HG03342 (cell line): ENCODE measurements at regions not wholly inside any gene's neighbourhood (a gene's known extent, or its start where the extent isn't known, plus 50 kb on each side); places are given as distances from the start of the nearest gene placed in this dataset.
"Not testable (repeated sequence)": the region's sequence is repeated elsewhere in the genome, so short reads cannot be mapped to it uniquely, and the experiment has no call there.

Experiments
- ATAC-seq: cut with Tn5 transposase; IDR thresholded peaks from one replicate; pipeline ENCODE4 v1.9.1; 2021; ENCODE audit warnings: mild to moderate bottlenecking, moderate library complexity; ENCODE audit not compliant: unreplicated experiment

DNA sequence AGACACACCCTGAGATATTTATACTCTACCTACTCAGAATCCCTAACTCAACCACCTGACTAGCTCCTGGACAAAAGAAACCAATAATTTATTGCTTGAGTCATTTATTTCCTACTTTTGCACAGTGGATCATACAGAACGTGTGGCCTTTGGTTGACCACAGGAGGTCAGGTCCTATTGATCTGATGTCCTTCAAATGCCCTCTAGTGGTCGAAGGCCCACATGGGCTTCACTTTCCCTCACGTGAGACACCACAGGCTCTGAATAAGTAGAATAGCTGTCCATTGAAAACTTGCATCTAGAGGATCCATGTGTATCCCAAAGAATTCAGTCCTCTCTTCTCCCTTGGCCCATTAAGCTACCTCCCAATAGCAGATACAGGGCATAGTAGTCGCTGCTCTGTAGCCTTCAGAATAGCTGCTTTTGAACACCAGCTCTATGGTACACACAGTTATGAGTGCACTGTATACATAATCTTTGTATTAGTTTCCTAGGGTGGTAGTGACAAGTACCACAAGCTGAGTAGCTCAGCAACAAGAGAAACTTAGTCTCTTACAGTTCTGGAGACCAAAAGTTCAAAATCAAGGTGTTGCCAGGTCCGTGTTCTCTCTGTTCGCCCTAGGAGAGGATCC lies 177.6 kb upstream of the SMARCA2 start:
- no peak for ATAC-seq

DNA sequence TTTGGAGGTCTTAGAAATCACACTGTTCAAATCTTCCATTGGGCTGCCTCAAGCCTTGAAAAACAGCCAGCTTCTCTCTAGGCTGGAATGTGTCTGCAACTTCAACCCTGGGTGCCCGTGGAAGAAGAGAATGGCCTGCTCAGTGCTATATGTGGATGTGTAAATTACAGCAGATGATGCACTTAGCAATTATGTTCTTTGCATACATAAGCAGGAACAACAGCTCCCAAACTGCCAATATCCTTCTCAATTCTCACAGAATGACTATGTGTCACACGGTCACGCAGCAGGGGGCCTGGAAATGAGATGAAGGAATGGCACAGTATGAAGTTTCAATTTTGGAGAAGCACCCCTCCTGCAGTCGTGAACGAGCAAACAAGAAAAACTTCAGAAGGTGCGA lies 175.2 kb upstream of the SMARCA2 start:
- ATAC-seq: no peak

DNA sequence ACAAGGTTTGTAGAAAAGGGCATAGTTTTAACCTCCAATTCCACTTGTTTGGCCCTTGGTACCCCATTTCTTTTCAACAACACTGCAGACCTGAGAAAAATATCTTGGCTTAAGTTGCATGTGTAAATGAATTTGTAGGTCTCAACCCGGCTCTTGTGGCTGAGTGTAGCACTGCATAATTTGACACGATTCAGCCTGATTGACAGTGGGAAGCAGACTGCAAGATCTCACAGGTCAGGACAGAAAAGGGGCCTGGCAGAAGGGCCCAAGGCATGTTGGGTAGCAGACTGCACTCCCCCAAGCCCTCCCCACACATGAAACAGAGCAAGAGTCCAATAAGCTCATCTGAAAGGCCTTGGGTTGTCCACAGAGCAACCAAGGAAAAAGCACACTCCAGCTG lies 169.7 kb upstream of the SMARCA2 start:
- ATAC-seq: no peak

DNA sequence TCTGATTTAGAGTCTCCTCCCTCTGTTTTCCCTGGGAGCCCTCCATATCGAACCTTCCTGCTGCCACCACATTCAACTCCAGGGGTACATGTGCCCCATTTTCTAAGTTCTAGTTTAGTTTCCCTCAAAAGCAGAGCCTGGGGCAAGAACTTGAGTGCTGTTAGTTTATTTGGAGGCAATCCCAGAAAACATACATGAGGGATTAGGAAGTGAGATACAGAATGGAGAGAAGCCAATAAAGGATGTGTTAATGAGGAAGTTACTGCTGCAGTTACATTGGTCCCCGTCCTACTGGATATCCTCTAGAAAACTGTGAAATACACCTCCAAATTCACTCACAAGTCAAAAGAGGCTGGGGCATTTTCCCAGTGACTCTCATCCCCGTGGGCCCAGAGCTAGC lies 159.4 kb upstream of the SMARCA2 start:
- ATAC-seq: no peak

DNA sequence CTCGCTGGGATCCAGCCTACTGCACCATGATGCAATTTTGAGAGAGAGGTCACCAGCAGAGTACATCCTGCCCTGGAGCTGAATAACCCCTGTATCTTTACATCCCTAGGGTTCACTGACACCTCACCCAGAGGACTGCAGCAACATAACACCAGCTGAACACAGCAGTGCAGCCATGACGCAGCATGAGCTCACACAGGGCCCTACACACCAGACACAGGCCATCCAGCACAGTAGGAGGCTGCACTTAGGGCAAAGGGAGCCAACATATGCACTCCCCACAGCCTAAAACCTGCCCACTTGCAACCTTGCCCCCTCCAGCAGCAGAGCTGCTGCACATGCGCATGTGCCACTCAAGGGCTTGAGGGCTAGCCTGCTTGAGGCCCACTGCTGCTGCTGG lies 157.3 kb upstream of the SMARCA2 start:
- ATAC-seq: no peak

DNA sequence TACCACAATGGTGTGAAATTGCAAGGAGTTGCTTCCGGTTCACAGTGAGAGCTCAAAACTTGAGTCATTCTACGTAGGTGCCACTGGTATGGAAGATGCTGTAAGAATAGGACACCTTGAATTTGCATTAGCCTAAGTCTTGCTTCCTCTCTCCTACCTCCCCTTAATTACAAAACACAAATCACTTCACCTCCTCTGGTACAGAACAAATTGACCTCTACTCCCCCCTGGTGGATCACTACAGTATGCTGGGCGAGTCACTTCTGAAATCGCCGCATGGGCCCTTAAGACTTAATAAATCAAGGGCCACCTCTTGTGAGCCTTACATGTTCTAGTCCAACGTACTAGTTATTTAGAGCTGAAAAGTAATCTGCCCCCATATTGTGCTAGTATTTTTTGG lies 145.3 kb upstream of the SMARCA2 start:
- ATAC-seq: peak; percentile 93

DNA sequence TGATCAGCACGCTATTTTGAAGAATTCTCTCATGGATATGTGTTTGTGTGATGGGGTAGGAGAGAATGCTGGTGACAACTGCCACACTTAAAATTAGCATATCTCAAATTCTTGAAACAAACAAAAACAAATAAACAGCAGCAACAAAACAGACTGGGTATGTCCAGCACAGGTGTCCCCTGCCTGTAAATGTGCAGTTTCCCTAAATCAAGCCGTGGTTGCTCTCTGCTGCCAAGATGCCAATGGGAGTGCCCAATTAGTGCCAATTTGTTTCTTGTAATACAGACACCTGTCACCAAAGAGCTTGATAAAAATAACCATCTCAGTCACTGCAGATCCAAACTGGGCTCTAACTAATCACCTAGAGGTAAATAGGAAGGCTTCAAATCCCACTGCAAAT lies 144.2 kb upstream of the SMARCA2 start:
- ATAC-seq: no peak

DNA sequence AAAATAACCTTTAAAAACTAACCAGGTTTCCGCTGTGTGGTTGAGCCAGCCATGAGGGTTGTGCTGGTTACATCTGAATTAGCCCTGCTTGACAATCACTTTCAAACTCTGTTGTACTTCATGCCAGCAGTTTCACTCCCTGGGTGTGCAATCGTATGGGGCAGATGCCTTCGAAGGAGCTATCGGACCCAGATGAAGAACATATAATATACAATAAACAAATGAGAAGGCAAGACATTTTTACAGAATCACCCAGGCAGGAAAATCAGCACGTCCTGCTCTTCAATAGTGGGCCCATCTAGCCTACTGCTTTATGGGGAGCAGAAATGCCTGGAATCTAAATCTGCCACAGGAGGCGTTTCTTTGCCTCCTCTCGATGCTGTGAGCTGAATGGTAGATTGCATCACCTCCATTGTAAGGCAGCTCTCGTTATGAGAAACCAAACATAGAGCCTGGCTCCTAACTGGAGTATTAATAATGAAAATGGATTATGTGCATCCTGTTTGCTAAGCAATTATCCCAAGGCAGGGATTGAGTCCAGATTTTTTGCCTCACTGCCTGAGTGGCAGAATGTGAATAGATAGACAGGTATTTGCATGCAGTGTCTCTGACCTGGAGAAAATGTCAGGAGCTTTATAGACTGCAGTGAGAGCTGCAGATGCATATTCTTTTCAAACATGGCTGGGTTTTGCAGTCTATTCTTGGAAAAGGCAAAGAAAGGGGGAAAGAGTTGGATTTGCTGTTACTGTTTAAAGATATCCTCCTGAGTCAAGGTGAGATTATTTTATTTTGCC lies 143.3 kb upstream of the SMARCA2 start:
- ATAC-seq: no peak

DNA sequence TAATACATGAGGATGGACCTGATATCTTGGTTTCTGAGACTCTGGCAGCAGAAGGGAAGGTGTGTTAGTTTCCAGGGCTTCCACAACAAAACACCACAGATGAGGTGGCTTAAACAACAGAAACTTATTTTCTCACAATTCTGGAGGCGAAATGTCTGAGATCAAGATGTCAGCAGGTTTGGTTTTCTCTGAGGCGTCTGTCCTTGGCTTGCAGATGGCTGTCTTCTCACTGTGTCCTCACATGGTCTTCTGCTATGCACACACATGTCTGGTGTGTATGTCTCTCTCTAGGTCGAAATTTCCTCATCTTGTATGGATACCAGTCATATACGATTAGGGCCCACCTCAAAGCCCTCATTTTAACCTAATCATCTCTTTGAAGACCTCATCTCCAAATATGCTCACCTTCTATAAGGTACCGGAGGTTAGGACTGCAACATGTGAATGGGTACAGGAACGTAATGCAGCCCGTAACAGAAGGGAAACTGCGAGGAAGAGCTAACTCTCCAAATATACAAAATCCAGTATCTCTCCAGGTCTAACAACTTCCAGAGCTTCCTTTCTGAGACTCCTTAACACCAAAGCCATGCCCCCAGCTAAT lies 139.8 kb upstream of the SMARCA2 start:
- ATAC-seq: no peak

DNA sequence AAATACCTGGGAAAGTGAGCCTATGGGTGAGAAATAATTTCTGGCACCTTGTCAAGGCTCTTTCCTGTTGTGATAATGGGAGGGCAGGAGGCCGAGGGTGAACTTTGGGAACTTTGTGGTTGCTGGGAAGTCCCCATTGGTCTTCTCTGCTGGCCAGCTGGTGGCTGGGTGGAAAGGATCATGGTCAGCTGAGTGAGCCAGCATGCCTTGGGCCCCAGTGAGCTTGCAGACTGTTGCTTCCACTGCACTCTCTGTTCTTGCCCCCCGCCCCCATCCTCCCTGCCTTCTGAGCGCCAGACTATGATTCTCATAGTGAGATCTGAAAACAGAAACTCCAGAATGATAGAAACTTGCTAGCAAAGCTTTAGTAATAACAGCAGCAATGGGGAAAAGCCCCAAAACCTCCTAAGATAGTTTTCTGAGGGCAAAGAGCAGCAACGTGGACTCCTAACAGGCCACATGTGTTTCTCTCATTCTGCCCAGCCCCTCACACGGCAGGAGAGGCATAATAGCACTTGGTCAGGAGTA lies 139.2 kb upstream of the SMARCA2 start:
- peak; percentile 64 for ATAC-seq

DNA sequence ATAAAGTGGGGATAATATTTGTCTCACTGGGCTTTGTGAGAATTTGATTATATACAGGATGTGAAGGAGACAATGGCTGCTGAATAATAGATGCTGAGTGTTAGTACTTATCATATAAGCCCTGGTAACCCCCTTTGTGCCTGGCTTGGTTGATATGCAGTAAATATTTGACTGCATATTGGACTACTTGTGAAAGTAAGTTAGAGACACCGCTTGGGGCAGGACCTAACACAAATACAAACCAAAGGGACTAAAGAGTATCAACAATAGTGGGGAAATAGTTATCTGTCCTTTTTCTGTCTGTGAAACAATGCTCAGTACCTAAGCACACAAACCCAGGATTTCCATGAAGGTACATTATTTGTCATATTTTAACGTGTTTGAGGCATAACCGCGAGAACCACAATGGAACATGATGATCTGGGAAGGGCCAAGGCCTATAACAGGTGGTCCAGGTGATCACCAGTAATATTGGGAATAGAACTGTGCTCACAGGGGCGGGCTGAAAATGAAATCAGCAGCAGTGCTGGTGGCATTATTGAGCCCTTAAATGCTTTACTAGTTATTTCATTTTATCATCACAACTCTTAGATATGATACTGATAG lies 138.2 kb upstream of the SMARCA2 start:
- no peak for ATAC-seq

DNA sequence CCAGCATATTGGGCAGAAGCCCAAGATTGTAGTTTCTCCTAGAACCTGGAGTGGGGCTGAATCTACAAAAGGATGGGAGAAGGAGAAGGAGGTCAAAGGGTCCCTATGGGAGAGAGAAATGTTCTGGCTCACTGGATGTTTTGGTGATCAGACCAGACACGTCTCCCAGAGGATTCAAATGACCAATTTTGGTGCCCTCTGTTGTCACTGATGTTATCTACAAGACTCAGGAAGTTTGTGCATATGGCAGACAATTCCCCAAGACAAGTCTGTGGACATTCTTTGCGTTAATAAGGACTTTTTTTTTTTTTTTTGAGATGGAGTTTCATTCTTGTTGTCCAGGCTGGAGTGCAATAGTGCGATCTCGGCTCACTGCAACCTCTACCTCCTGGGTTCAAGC lies 137.2 kb upstream of the SMARCA2 start:
- ATAC-seq: no peak

DNA sequence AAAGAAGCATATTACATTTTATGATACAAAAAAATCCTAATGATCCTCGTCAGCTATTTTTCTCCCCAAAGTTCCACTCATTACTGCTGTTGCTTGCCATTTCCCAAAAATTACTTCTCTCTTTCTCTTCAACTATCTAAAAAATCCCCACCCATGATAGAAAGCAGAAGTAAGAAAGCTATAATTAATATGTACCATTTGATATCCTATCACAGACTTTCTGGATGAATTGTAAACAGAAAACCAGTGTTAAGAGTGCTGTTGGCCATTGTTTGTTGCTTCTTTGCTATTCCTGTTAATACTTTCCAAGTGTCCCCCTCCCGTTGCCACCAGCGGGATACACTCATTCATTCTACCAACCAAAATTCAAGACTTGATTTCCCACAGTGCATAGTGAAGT lies 136.3 kb upstream of the SMARCA2 start:
- ATAC-seq: no peak

DNA sequence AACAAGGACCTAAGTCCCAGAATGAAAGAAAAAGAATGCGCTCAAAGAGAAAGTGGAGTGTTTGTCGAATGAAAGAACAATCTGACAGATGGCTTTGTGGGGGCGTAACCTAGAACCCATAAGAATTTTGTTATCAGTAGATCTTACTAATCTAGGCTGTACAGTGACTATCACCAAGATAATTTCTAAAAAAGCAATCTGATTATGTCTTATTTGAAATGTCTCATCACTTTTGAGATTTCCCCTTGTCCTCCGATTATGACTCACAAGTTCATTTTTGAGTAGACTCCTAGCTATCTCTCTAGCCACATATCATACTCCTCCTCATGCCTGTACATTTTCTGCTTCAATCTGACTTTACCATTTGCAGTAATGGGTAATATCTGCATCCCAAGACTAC lies 135.6 kb upstream of the SMARCA2 start:
- ATAC-seq: peak; percentile 44

DNA sequence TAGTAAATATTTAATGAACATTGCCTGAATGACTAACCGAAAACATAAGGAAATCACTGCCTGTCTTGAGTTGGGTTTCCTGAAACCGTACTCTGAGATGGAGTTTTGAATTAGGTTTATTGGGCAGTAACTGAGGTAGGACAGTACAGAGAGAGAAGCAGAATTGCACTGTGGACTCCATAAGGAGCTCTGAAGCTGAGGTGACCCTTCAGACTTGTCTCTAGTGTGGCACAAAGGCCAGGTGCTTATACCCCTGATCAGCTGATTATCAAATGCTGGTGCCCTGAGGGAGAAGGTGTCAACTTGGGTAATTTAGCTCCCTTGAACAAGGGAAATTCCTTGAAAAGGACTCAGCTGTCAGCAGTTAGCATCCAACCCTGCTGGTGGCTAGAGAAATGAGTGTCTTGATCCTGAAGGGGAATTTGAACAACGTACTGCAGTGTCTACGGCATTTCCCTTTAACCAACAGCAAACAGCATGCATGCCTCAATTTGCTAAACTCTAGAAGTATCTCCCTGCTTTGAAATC lies 135.0 kb upstream of the SMARCA2 start:
- ATAC-seq: no peak

DNA sequence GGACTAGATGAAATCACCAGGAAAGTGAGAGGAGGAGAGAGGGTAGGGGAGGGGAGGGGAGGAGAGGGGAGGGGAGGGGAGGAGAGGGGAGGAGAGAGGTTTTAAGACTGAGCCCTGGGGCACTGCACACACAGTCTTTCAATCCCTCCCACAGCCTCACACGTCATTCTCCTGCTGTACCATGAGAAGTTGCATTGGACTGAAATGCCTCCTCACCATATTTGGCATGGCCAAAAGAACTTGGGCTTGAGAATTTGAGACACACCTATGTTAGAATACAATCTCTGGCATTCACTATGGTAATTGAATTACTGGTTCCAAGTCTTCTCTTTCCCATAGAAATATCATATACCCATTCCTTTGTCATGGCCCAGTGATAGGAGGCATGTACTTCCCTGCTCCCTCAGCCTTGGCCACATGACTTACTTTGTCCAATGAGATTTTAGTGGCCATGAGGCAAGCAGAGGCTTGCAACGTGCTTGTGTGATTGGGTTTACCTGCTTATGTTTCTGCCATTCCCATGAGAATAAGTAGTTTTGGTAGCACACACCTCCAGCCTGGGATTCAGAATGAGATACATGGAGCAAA lies 133.3 kb upstream of the SMARCA2 start:
- ATAC-seq: no peak

DNA sequence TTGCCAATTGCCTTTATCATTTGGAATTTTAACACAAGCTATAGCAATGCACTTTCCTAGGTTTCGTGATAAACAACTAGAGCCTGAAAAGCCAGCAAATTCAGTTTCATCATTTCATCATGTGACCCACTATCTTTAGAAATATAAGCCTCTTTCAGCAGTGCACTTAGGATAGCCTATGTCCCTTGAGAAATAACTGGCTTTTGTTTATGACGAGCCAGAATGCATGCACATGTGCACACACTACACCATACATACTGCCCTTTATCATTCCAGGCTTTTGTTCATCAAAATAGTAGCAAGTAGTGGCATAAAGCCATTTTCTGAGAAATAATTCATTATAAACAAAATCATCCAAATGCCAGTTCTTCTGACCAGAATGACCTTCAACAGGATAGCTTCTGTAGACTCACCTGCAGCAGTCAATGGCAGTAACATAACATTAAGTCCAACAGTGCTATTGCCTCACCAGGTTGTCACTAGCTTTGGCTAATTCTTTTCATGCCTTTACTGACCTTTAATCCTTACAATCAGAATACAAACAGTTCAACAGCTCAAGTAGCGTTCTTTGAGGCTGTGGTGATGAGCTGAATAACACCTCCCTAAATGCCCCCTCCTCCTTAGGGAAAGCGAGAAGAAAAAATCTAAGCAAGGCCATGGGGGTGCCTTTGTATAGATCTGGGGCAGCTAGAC lies 132.3 kb upstream of the SMARCA2 start:
- no peak for ATAC-seq

DNA sequence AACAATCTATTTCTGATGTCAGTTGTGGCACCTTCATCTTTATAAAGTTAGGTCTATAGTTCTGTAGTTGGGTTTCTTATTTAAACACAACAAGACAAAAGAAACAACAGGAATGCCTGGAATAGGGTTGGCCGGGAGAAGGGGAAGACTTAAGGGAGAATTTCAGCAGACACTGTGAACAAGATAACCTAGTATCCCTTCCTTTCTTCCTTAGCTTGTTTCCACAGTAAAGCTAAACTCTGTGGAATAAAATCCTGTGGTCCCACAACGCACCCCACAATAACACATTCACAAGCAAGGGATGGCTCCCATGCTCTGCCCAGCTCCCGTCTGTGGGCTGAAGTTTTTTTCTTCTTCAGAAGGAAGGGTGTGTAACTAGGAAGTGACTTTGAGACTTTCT lies 124.9 kb upstream of the SMARCA2 start:
- ATAC-seq: no peak

DNA sequence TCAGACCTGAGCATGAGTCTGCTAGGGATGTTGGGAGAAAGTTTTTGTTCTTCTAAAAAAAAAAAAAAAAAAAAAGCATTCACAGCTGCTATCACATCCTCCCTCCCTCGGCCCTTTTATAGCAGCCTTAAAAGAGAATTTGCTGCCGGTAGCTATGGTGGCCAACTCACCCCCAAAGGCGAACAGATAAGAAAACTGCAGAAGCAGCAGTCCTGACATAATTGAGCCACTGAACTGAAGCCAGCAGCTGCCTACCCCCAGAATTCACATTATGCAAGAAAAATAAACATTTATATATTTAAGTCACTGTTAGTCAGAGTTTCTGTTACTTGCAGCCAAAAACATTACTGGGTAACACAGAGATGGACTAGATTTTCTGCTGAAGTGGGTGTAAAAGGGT lies 124.3 kb upstream of the SMARCA2 start:
- no peak for ATAC-seq

DNA sequence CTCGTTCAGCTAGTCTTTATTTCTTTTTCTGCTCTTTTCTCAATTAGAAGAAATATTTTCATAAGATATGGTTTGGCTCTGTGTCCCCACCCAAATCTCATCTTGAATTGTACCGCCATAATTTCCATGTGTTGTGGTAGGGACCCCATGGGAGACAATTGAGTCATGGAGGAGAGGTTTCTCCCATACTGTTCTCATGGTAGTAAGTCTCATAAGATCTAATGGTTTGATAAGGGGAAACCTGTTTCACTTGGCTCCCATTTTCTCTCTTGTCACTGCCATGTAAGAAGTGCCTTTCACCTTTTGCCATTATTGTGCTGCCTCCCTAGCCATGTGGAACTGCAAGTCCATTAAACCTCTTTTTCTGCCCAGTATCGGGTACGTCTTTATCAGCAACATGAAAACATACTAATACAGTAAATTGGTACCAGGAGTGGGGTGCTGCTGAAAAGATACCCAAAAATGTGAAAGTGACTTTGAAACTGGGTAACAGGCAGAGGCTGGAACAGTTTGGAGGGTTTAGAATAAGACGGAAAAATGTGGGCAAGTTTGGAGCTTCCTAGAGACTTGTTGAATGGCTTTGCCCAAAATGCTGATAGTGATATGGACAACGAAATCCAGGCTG lies 112.0 kb upstream of the SMARCA2 start:
- not testable (repeated sequence) for ATAC-seq
